T follicular helper cell (primary cell): ENCODE measurements at regions not wholly inside any gene's neighbourhood (a gene's known extent, or its start where the extent isn't known, plus 50 kb on each side); places are given as distances from the start of the nearest gene placed in this dataset.

ENCODE experiments used
- DNase-seq: peaks from one replicate; pipeline ENCODE4 v3.0.0-alpha.2; 2020; ENCODE audit warnings: low read depth

- no peak for DNase-seq
Observed at GRCh38 chr9:71589612-71590011, 178.7 kb downstream of the CEMIP2 start.

DNA sequence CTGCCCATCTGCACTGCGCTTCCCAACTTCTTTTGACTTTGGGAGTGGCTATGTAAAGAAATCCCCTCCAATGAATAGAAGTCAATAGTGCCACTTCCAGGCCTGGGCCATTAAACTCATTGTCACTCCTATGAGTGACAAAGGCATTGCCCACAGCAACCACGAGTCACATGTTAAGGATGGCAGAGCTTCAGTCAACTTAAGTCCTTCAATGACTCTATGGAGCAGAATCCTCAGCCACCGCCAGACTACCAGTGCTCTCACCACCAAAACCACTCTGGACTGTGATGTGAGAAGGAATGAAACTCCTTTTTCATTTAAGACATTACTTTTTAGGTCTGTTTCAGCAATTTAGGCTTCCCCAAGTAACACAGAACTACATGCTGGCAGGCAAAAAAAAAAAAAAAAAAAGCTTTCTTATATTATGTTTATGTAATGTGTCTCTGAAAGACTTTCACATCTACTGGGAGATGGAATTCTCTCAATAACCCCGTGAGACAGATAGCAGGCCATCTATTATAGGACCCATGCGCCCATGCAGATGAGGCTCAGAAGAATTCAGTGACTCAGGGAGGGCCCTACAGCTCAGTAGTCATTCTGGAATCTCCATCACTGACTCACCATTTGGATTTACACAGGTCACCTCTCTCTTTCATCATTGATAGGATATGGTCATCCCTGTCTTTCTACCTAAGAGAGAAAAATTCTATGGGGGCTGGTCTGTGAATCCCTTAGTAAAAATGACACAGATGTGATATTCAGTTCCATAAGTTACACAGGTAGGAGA lies 180.5 kb downstream of the CEMIP2 start:
- DNase-seq: no peak

GRCh38 chr9:71583792-71584191 lies 184.5 kb downstream of the CEMIP2 start:
- DNase-seq: no peak

DNA sequence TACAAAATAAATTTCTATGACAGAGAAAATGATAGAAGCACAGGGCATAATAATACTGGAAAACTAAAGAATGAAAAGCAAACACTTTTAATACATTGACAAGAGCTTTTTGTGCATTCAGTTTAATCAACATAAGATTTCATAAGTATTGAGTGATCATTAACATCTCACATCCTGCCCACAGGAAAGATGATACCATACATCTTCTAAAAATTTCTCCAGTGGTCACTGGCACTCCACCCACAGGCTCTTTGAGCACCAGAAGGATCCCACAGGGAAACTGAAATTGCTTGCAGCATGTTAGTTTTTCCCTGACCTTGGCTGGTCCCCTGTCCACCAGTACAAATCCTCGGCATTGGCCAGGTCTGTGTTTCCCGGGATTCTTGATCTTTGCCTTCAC lies 186.0 kb downstream of the CEMIP2 start:
- DNase-seq: no peak

DNA sequence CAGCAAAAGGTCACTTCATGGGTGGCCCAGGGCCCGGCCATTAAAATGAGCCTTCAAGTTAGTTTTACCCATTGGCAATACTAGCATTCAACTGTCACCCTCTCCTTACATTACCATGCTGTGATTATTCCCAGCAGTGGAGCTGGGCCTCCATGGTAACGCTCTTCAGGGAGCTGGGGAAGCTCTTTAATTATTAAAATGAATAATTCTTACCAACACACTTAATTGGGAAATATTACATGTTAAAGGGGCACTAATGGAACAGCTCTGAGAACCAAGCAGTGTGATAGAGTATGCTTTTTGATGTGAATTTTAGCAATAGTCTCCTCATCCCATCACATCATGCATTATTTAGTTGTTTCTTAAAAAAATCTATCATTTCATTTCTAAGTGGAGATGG lies 187.2 kb downstream of the CEMIP2 start:
- DNase-seq: no peak

DNA sequence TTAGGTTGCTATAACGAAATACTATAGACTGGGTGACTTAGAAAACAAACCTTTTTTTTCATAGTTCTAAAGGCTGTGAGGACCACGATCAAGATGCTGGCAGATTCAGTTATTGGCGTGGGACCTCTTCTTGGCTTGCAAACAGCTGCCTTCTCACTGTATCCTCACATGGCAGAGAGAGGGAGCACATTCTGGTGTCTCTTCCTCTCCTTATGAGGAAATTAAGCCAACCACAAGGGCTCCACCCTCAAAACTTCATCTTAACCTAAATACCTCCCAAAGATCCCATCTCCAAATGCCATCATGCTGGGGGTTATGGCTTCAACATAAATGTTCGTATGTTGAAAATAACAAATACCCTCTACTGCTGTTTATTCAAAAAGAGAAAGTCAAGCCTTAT lies 197.1 kb downstream of the CEMIP2 start:
- no peak for DNase-seq

- no peak for DNase-seq
Observed at GRCh38 chr9:71567890-71568289, 200.4 kb downstream of the CEMIP2 start.

DNA sequence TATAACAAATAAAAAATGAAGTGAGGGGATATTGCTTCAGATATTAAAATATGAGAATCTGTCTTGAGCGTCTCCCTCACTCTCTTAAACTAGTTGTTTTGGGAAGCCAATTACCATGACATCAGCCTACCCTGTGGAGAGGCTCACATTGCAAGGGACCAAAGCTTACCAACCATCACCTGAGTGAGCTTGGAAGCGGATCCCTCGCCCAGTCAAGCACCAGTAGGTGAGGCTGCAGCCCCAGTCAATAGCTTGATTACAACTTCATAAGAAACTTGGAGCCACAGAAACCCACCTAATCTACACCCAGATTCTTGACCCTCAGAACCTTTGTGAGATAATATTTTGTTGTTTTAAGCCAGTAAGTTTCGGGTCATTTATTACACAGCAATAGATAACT lies 206.2 kb downstream of the CEMIP2 start:
- DNase-seq: no peak

DNA sequence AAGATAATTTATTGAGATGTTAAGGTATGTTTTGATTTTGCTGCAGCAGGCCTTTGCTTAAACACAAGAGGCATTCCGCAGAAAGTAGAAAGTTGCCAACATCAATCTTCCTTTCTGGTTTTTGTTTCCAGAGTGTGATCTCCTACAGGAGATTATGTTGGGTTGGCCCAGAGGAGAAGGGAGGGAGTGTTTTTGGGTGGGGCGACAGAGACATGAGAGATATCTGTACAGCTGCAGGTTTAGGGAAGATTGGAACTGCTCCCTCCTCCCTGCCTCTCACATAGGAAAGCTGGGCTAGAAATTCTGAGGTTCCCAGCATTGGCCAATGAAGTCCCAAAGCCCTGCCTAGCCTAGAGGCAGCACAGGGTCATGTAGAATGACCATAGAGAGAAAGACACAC lies 211.0 kb downstream of the CEMIP2 start:
- no peak for DNase-seq

DNA sequence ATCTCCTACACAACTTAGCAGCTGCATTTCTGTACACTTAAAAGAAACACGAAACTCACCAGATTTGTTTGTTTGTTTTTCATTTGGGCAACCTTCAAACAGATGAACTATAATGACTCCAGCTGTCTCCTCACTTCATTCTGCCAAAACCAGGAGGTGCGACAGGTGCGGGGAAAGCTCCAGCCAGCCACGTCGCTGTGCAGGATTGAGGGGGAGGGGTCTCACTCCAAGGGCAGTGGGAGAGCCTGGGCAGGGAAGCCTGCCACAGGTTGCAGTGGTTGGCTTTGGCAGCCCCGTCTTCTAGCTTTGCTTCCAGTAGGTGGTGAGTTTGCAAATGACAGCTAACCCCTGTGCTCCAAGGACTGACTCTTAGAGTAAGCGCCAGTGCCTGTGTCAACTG lies 215.8 kb downstream of the CEMIP2 start:
- no peak for DNase-seq

GRCh38 chr9:71549023-71549422 lies 219.3 kb downstream of the CEMIP2 start:
- DNase-seq: no peak

GRCh38 chr9:71544464-71544863 lies 223.8 kb downstream of the CEMIP2 start:
- no peak for DNase-seq

GRCh38 chr9:71541436-71541835 lies 226.9 kb downstream of the CEMIP2 start:
- DNase-seq: no peak

DNA sequence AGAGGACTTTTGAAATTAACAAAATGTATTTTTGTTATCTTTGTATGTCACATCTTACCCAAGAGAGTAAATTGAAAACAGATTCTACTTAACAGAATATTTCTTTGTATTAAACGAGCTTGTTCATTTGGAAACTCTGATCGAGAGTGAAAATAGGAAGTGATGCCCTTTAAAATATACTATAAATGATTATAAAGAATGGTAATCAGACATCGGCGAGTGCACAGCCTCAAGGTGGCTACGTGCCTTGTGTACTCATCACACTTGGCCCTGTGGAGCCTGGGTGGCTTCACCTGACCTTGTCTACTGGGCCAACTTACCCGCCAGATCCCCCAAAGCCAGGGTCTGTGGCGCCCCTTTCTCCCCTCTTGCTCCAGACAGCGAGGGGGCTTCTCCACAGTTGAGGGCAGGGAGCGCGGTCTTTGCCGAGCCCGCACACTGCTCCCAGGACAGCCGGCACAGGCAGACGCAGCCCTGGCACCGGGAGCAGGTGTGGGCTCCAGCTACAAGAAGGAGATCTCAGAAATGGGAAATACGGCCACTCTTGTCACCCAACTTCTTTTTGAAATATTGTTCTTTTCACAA lies 243.2 kb downstream of the CEMIP2 start:
- DNase-seq: no peak

DNA sequence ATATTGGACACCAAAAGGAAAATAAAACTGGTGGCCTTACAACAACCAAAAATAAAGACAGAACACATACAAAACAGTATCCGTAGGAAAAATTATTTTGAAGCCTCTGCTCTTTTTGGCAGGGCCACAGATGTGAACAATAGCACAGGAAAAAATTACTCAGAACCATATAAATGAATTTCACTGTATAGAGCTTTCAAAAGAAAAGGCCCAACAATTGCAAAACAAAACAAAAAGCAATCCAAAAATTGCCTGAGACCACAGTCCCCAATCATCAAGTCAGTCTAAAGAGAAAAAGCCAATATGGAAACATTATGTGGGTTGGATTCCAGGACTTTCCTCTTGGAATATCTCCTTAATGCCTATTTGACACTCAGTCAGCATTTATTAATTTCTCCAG lies 243.8 kb downstream of the CEMIP2 start:
- DNase-seq: no peak

GRCh38 chr9:71521132-71521531 lies 247.2 kb downstream of the CEMIP2 start:
- no peak for DNase-seq

DNA sequence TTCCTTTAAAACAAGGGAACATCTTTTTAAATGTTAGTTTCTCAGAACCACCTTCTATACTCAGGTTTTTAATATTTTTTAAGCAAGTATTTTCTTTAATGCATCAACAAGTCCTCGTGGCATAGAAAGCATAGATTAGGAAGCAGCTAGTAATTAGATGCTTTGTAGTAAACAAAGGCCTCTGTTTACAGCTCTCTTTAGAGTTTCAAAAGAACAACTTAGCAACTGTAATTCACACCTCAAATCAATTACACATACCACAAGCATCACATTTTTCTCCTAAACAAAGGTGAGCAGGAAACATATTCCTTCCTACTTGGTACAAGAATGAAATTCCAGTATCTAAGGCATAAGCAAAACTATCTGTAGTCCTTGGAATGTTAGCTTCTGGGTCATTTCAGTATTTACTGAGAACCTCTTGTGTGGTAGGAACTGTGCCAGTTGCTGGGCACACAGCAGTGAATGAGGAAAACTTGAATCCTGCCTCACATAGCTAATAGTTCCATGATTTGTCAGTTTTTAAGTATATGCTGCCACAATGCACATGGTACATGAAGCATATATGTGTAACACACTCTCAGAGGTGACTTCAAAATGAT lies 249.1 kb downstream of the CEMIP2 start:
- DNase-seq: no peak

DNA sequence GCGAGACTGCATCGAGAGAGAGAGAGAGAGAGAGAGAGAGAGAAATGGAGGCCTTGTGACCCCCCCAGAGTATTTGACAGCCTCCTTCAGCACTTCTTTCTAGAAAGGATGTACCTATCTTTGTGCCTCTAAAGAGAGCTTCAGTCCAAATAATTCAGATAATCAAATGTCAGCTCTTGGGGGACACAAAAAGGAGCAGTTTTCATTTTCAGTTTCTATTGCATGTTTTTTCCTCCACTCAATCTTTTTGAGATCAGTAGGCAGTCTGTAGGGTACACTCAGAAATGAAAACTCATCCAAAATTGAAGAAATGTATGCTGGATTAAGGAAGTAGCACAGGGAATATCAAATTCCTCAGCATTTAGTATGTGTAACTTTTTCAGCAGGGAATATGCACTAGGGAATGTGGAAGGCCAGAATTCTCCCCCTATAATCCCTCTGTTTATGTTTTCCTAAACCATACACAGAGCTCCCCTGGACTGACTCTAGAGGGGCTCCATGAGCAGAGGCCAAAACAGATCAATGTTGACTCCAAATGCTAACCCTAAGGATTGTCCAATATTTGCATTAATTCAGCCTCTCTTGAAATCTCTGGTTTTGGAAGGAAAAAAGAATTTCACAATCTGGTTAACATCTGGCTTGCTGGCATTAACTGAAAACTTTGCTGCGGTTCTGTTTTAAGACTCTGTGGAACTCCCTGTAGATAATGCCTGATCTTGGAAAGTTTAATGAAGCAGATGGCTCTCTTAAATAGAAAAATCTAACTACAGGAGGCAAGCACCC lies 250.1 kb downstream of the CEMIP2 start:
- no peak for DNase-seq

GRCh38 chr9:71515626-71516025 lies 252.7 kb downstream of the CEMIP2 start:
- no peak for DNase-seq

- no peak for DNase-seq
Observed at GRCh38 chr9:71515107-71515506, 253.2 kb downstream of the CEMIP2 start.

DNA sequence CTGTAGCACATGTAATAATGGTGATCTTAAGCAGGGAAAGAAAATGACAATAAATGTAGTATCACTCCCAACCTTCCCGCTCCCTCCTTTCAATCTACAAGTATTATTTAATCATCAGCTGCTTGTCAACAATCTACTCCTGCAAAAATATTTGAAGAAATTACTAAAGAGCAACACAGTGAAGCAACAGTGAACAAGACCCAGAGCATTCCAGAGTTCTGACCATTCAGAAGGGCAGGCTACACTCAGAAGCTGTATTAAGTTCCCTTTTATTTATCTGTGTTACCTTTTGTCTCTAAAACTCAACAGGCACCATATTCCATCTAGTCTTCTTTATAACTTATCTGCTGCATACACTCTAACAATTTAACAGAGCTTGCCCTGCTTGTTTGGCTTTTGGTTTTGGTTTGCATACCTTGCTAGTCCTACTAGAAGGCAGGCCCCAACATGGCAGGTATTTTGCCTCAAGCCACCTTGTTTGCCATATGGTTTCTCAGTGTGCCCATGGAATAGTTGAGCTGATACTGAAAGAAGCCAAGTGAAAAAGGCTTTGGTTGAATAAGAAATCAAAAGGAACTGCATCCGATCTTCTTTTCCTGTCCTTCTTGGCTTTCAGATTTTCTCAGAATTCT lies 253.9 kb downstream of the CEMIP2 start:
- DNase-seq: no peak

GRCh38 chr9:71509054-71509453 lies 259.3 kb downstream of the CEMIP2 start:
- no peak for DNase-seq
